Common myeloid progenitor, CD34-positive (primary cell): ENCODE measurements at regions not wholly inside any gene's neighbourhood (a gene's known extent, or its start where the extent isn't known, plus 50 kb on each side); places are given as distances from the start of the nearest gene placed in this dataset.

ENCODE experiments used
- CTCF ChIA-PET: fragments of 350-600 bp; sonication (Branson Sonifier 250); formaldehyde crosslinking; loops from one replicate; lab custom pipeline; 2021; ENCODE audit warnings: antibody characterized with exemption; lab: Charles Lee
- POLR2A ChIA-PET: fragments of 350-600 bp; sonication (Branson Sonifier 250); formaldehyde crosslinking; loops from one replicate; lab custom pipeline; 2021; ENCODE audit warnings: antibody characterized with exemption; lab: Charles Lee
- DNase-seq, 3 donors: peaks; one replicate each; pipeline versions ENCODE4 v3.0.0 to v3.0.0-alpha.2; 2013
- H3K27ac ChIP-seq, 2 experiments: 1 replicate in 1 of 2; 2 replicates in 1 of 2; pipeline ENCODE4 v1.7.0; 2013; ENCODE audit warnings: inconsistent platforms in 2 of 2, low read length in 2 of 2, mild to moderate bottlenecking in 2 of 2, low read depth in 1 of 2, moderate library complexity in 1 of 2; ENCODE audit not compliant: severe bottlenecking in 2 of 2, insufficient read depth in 1 of 2, poor library complexity in 1 of 2
- H3K27me3 ChIP-seq, 5 experiments: replicated peaks in 2 of 5; 1 replicate in 3 of 5; 2 replicates in 2 of 5; pipeline versions ENCODE4 v1.6.1 to v1.7.0; 2013; ENCODE audit warnings: low read length in 4 of 5, mild to moderate bottlenecking in 2 of 5, moderate library complexity in 2 of 5, inconsistent platforms in 1 of 5; ENCODE audit not compliant: insufficient read depth in 5 of 5, control insufficient read depth in 4 of 5
- H3K36me3 ChIP-seq, 4 experiments: 1 replicate in 2 of 4; 2 replicates in 2 of 4; pipeline versions ENCODE4 v1.6.1 to v1.7.0; 2013; ENCODE audit warnings: low read length in 3 of 4, control low read depth in 1 of 4, mild to moderate bottlenecking in 1 of 4; ENCODE audit not compliant: control insufficient read depth in 4 of 4, insufficient read depth in 4 of 4
- H3K4me1 ChIP-seq, 4 experiments: 1 replicate in 3 of 4; 2 replicates in 1 of 4; pipeline versions ENCODE4 v1.6.1 to v1.7.1; 2013; ENCODE audit warnings: low read length in 3 of 4, mild to moderate bottlenecking in 3 of 4, control low read depth in 1 of 4, inconsistent platforms in 1 of 4, moderate library complexity in 1 of 4; ENCODE audit not compliant: control insufficient read depth in 4 of 4, insufficient read depth in 4 of 4; ENCODE audit errors: control extremely low read depth in 1 of 4
- H3K4me3 ChIP-seq, 7 experiments: 1 replicate in 4 of 7; 2 replicates in 3 of 7; pipeline versions ENCODE4 v1.5.1 to v1.7.0; 2013; ENCODE audit warnings: mild to moderate bottlenecking in 7 of 7, low read length in 6 of 7, moderate library complexity in 6 of 7, inconsistent platforms in 2 of 7, low read depth in 2 of 7, control low read depth in 1 of 7; ENCODE audit not compliant: insufficient read depth in 4 of 7, control insufficient read depth in 1 of 7; ENCODE audit errors: extremely low read depth in 1 of 7
- H3K9me3 ChIP-seq, 5 experiments: 1 replicate in 4 of 5; 2 replicates in 1 of 5; pipeline versions ENCODE4 v1.6.1 to v1.7.1; 2013; ENCODE audit warnings: low read length in 4 of 5, mild to moderate bottlenecking in 2 of 5, inconsistent platforms in 1 of 5, low read depth in 1 of 5, moderate library complexity in 1 of 5; ENCODE audit not compliant: control insufficient read depth in 4 of 5, insufficient read depth in 2 of 5; ENCODE audit errors: control extremely low read depth in 1 of 5
- WGBS: methylation state at CpG from one replicate; pipeline ENCODE4 v1.1.5; 2013; ENCODE audit not compliant: insufficient coverage; 5-methylcytosine and 5-hydroxymethylcytosine counted together

- POLR2A ChIA-PET = no interaction called here
- Histone ChIP-seq H3K4me1 (no peaks in the 10 kb centered on the region), H3K4me3 (no peak overlapping the region), H3K9me3 (no peaks in the 10 kb centered on the region), H3K27me3 (no peaks in the 10 kb centered on the region), H3K36me3 (no peaks in the 10 kb centered on the region), H3K27ac (no peak overlapping the region)
- 80% methylated on average over 1 of the region's 1 CpG for whole genome bisulfite sequencing
- CTCF ChIA-PET = no interaction called here
- no peak for DNase-seq
Observed at GRCh38 chr6:126618639-126619343, 278.9 kb downstream of the CENPW start.

DNA sequence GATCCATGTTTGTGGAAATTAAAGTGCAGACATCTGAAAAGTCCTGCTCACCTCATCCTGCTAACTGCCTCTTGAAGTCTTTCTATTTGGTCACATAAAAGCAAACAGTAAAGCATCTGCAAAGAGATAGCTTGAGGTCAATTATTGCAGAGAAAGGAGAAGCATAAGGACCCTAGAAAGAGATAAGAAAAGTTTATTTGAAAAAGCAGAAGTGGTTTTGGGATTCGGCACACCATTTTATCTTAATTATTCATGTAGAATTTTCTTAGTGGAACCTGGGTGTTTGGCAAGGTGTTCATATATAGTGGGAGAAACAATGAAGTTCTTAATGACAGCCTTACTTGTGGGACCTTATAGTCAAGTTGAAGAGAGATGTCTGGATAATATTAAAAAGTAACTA is 280.8 kb downstream of the CENPW start:
- WGBS = no CpG with 5 or more reads among the region's 1 CpG

DNA sequence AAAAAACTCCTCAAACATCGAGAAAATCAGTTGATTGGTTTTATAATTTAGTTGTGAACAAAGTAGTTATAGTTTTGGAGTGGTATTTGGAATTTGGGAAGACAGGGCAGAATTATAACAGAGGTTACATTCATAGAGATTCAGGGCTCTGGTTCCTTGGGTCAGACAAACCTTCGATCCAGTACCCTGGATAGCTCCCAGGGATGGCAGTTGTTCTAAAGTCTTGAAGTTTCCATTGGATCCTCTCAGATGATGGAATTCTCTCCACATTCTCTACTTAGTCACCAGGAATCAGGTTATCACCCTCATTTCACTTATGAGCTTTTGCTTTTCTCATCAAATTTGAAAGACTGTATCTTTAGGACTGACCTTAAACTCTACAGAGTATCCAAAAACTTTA is 285.1 kb downstream of the CENPW start:
- Histone ChIP-seq H3K9me3 (no peaks in the 10 kb centered on the region), H3K36me3 (no peaks in the 10 kb centered on the region), H3K4me1 (no peaks in the 10 kb centered on the region), H3K4me3 (no peak overlapping the region), H3K27ac (no peak overlapping the region), H3K27me3 (no peaks in the 10 kb centered on the region)
- ChIA-PET CTCF (no interaction called here), POLR2A (no interaction called here)
- DNase-seq = no peak
- 84% methylated on average over 2 of the region's 2 CpGs for WGBS

More for the DNA sequence above, 280.8 kb downstream of the CENPW start:
- no peaks in the 10 kb centered on the region for H3K9me3 ChIP-seq
- no peaks in the 10 kb centered on the region for H3K36me3 ChIP-seq
- ChIA-PET POLR2A (no interaction called here), CTCF (no interaction called here)
- H3K27ac ChIP-seq = no peak overlapping the region
- H3K4me1 ChIP-seq = no peaks in the 10 kb centered on the region
- H3K27me3 ChIP-seq = no peaks in the 10 kb centered on the region
- no peak overlapping the region for H3K4me3 ChIP-seq
- DNase-seq = peak; percentile 2 to 38 (median 25)

DNA sequence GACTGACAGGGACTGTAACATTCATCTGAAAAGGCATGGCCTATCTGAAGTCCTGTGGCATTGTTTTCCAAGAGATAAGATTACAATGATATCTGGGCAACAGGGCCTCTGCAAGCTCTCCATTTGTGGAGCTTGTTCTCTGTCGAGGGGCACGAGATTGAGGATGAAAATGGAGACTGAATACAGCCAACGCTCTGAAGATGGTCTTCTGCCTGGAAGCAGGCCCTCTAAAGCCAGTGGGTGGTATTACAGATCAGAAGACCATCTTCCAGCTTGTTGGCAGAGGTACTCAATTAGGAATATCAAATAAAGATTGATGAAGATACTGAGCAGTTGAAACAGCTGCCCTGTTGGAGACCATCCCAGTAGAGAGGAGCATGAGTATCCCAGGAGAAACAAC is 288.2 kb downstream of the CENPW start:
- H3K4me3 ChIP-seq = no peak overlapping the region
- no peak overlapping the region for H3K27ac ChIP-seq
- H3K36me3 ChIP-seq = no peaks in the 10 kb centered on the region
- H3K27me3 ChIP-seq = no peaks in the 10 kb centered on the region
- ChIA-PET POLR2A (no interaction called here), CTCF (no interaction called here)
- H3K9me3 ChIP-seq = no peaks in the 10 kb centered on the region
- no peak for DNase-seq
- no peaks in the 10 kb centered on the region for H3K4me1 ChIP-seq
- 93% methylated on average over 3 of the region's 3 CpGs for WGBS

GRCh38 chr6:126631363-126631762 is 291.4 kb downstream of the CENPW start:
- ChIA-PET CTCF (no interaction called here), POLR2A (no interaction called here)
- Histone ChIP-seq H3K4me1 (no peaks in the 10 kb centered on the region), H3K9me3 (no peaks in the 10 kb centered on the region), H3K4me3 (no peak overlapping the region), H3K36me3 (no peaks in the 10 kb centered on the region), H3K27ac (no peak overlapping the region), H3K27me3 (no peaks in the 10 kb centered on the region)
- no peak for DNase-seq
- WGBS = 95% methylated on average over 2 of the region's 2 CpGs

GRCh38 chr6:126632271-126632670 is 292.4 kb downstream of the CENPW start:
- CTCF ChIA-PET = no interaction called here
- Histone ChIP-seq H3K27me3 (no peaks in the 10 kb centered on the region), H3K27ac (no peak overlapping the region), H3K4me1 (no peaks in the 10 kb centered on the region), H3K4me3 (no peak overlapping the region), H3K36me3 (no peaks in the 10 kb centered on the region), H3K9me3 (no peaks in the 10 kb centered on the region)
- POLR2A ChIA-PET = no interaction called here
- DNase-seq = no peak
- whole genome bisulfite sequencing = no CpG with 5 or more reads among the region's 1 CpG

DNA sequence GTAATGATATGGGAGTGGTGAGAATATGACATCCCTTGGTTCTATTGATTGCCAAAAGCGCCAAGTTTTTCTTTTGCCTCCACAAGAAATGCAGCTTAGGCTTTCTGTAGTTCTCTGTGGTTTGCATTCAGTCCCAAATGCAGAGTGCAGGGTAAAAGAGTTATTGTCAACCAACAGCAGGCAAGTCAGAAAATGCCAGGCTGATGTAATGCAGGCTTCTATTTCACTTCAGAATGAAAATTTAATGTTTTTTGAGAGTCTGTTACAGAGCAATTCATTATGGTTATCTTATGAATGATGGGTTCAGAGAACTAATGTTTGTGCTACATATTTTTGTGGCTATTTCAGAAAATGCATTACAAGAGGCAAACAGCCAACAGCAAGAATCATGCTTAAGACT is 293.5 kb downstream of the CENPW start:
- no peaks in the 10 kb centered on the region for H3K27me3 ChIP-seq
- WGBS = 70% methylated on average over 1 of the region's 1 CpG
- POLR2A ChIA-PET = no interaction called here
- H3K36me3 ChIP-seq = no peaks in the 10 kb centered on the region
- no peak overlapping the region for H3K27ac ChIP-seq
- H3K4me3 ChIP-seq = no peak overlapping the region
- no peaks in the 10 kb centered on the region for H3K4me1 ChIP-seq
- DNase-seq = no peak
- no peaks in the 10 kb centered on the region for H3K9me3 ChIP-seq
- CTCF ChIA-PET = no interaction called here
